Breast epithelium (tissue), 4 donors: ENCODE measurements at regions not wholly inside any gene's neighbourhood (a gene's known extent, or its start where the extent isn't known, plus 50 kb on each side); places are given as distances from the start of the nearest gene placed in this dataset.

Experiments
- DNase-seq, 2 donors: peaks; one replicate each; pipeline ENCODE4 v3.0.0-alpha.2; 2019; ENCODE audit warnings: low spot score in 2 of 2
- H3K27ac ChIP-seq, 2 donors: fragments of 200-600 bp; sonication (generic) in 1 of 2; one replicate each; pipeline ENCODE4 v1.5.1; 2016 to 2019; ENCODE audit warnings: mild to moderate bottlenecking in 1 of 2
- H3K27me3 ChIP-seq, 2 donors: fragments of 200-600 bp; sonication (generic) in 1 of 2; one replicate each; pipeline versions ENCODE4 v1.5.1 to v1.6.0; 2017 to 2019; ENCODE audit warnings: control low read depth in 1 of 2, mild to moderate bottlenecking in 1 of 2
- H3K36me3 ChIP-seq: fragments of 200-600 bp; one replicate; pipeline ENCODE4 v1.5.1; 2019
- H3K4me1 ChIP-seq, 2 donors: fragments of 200-600 bp; sonication (generic); one replicate each; pipeline ENCODE4 v1.5.1; 2016 to 2019; ENCODE audit warnings: control low read depth in 1 of 2
- H3K4me3 ChIP-seq, 3 donors: fragments of 200-600 bp; sonication (generic); 1 replicate in 2 of 3; 2 replicates in 1 of 3; pipeline ENCODE4 v1.5.1; 2016 to 2019; ENCODE audit warnings: mild to moderate bottlenecking in 3 of 3, moderate library complexity in 2 of 3
- H3K9me3 ChIP-seq, 2 donors: fragments of 200-600 bp; sonication (generic) in 1 of 2; one replicate each; pipeline ENCODE4 v1.5.1; 2016 to 2019; ENCODE audit warnings: control low read depth in 1 of 2
- POLR2A ChIP-seq: fragments of 450-650 bp; IDR thresholded peaks from one replicate; pipeline ENCODE4 v1.6.1; 2016; ENCODE audit warnings: antibody characterized with exemption, mild to moderate bottlenecking, moderate library complexity
- POLR2AphosphoS5 ChIP-seq, 3 donors: sonication (generic); formaldehyde crosslinking; IDR thresholded peaks; one replicate each; pipeline ENCODE4 v1.6.1; 2017; ENCODE audit warnings: antibody characterized with exemption in 3 of 3
- intact Hi-C: fragments of 100-400 bp; cut with DNase I; formaldehyde crosslinking; loops from one replicate; pipeline ENCODE4 v1.15.1; 2023; ENCODE audit warnings: low total_unique reads
- TF ChIP-seq, protein P1 (sequence below), 3 donors: fragments of 450-650 bp; IDR thresholded peaks; one replicate each; pipeline ENCODE4 v1.5.1; 2016 to 2017; ENCODE audit warnings: antibody characterized with exemption in 3 of 3, mild to moderate bottlenecking in 3 of 3, moderate library complexity in 3 of 3

DNA sequence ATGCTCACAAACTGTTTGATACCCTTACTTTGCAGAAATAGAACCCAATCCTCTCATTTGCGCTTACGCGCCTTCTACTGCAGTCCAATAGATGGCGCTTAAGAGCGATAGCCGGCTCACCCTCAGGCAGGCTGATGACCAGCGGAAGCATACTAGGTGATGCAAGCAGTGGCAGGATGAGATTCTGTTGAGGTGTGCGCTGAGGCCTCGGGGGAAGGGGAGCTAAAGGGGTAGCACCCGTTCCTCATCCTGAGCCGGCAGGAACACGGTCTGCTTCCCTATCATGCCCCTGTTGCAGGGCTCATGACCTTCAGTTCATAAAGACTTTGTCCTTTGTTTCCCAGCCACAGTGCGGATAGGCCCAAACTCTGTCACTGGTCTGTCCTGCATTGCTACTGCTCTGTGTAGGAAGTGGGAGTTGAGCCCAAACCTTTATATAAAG is 628.9 kb downstream of the TLL1 start:
- Histone ChIP-seq H3K4me1 (no peaks in the 10 kb centered on the region), H3K27ac (no peak overlapping the region), H3K27me3 (peaks cover 0 to 5% of the 10 kb centered on the region in 2 donors), H3K4me3 (no peak overlapping the region), H3K9me3 (no peaks in the 10 kb centered on the region), H3K36me3 (no peaks in the 10 kb centered on the region)
- TF ChIP-seq, protein P1, sequence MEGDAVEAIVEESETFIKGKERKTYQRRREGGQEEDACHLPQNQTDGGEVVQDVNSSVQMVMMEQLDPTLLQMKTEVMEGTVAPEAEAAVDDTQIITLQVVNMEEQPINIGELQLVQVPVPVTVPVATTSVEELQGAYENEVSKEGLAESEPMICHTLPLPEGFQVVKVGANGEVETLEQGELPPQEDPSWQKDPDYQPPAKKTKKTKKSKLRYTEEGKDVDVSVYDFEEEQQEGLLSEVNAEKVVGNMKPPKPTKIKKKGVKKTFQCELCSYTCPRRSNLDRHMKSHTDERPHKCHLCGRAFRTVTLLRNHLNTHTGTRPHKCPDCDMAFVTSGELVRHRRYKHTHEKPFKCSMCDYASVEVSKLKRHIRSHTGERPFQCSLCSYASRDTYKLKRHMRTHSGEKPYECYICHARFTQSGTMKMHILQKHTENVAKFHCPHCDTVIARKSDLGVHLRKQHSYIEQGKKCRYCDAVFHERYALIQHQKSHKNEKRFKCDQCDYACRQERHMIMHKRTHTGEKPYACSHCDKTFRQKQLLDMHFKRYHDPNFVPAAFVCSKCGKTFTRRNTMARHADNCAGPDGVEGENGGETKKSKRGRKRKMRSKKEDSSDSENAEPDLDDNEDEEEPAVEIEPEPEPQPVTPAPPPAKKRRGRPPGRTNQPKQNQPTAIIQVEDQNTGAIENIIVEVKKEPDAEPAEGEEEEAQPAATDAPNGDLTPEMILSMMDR (IDR thresholded peaks at IDR 0.05), result no peak
- TF ChIP-seq POLR2A (no peak), POLR2AphosphoS5 (IDR thresholded peaks at IDR 0.05) (no peak)
- intact Hi-C loops, result no loop called here
- no peak for DNase-seq

DNA sequence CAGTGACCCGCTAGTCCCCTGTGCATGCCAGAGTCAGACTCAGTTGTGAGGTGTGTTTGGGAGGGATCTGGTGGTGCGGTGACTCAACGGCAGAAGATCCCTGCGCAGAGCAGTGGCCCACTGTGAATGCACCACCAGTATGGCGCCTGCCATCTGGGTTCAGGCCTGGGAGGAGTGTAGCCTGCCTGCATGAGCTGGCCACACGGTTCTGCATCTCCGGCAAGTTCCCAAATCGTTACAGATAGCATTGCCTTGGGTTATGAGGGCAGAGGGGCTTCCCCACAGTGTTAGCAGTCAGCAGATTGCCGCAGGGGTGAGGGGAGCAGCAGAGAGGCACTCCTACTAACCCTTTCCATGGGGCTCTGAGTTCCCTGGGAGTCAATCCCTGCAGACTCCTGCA is 629.6 kb downstream of the TLL1 start:
- Histone ChIP-seq H3K4me1 (no peaks in the 10 kb centered on the region), H3K4me3 (no peak overlapping the region), H3K27me3 (peaks cover 0 to 5% of the 10 kb centered on the region in 2 donors), H3K27ac (no peak overlapping the region), H3K36me3 (no peaks in the 10 kb centered on the region), H3K9me3 (no peaks in the 10 kb centered on the region)
- no peak for DNase-seq
- intact Hi-C loops, result no loop called here
- TF ChIP-seq POLR2A, result no peak
- TF ChIP-seq POLR2AphosphoS5 (IDR thresholded peaks at IDR 0.05), result no peak
- TF ChIP-seq, protein P1 (IDR thresholded peaks at IDR 0.05), result no peak

DNA sequence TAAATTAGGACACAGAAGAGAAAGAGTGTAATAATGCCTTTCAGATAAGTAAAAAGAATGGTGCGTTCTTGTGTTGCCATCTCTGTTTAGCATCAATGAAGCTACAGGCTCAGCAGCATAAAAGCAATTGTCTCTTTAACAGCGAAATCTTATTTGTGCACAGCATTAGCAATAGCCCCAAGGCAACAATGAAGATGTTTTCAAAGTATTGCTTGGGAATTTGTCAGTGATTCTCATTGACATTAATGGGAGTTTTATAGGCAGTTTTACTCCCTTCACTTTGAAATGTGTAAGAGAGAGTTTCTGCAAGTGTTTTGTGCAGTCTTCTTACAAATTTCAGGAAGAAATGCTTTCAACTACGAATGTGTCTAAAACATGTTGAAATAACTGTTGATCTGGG is 633.0 kb downstream of the TLL1 start:
- H3K36me3 ChIP-seq, result no peaks in the 10 kb centered on the region
- no peaks in the 10 kb centered on the region for H3K27me3 ChIP-seq
- no peak overlapping the region for H3K27ac ChIP-seq
- no peaks in the 10 kb centered on the region for H3K9me3 ChIP-seq
- no peak overlapping the region for H3K4me3 ChIP-seq
- DNase-seq, result no peak
- H3K4me1 ChIP-seq, result no peaks in the 10 kb centered on the region
- TF ChIP-seq POLR2A, result no peak
- TF ChIP-seq, protein P1 (IDR thresholded peaks at IDR 0.05), result no peak
- no peak for TF ChIP-seq POLR2AphosphoS5 (IDR thresholded peaks at IDR 0.05)
- intact Hi-C loops, result no loop called here

DNA sequence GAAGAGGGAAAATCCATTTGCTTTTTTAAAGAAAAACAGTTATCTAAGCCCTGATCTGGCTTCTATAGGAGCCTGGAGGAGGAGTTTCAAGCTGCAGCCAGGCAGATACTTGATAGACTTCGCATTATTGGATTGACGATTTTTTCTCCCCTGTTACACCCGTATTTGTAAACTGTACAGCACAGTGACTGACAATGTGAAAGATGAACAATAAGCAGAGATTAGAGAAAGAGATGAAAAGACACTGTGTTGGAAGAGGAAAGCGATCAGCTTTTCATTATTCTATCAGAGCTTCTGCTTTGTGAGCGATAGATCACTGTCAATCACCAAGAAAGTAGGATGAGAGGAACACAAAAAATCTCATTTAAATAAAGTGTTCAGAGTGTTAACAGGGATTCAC is 639.2 kb downstream of the TLL1 start:
- TF ChIP-seq POLR2A (no peak), POLR2AphosphoS5 (IDR thresholded peaks at IDR 0.05) (no peak)
- TF ChIP-seq, protein P1 (IDR thresholded peaks at IDR 0.05), result no peak
- Histone ChIP-seq H3K27ac (no peak overlapping the region), H3K4me1 (no peaks in the 10 kb centered on the region), H3K4me3 (no peak overlapping the region), H3K9me3 (no peaks in the 10 kb centered on the region), H3K36me3 (no peaks in the 10 kb centered on the region), H3K27me3 (no peaks in the 10 kb centered on the region)
- DNase-seq, result no peak
- intact Hi-C loops, result no loop called here

DNA sequence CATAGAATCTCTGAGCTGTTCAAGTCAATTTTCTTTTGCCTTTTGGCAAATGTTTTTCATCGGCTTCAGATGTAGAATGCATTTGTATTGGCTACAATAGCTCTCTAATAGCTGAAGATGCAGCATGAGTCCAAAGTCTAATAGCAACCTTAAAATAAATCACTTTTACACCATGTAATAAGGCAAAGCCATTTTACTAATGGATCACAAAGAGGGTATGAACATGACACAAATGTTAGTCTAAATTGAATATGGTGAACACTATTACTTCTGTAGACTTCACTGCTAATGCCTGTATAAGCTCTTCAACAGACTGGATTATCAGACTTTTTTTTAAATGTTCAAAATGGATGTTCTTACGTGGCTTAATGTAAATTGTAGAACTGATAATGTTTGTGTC is 645.3 kb downstream of the TLL1 start:
- no peaks in the 10 kb centered on the region for H3K27me3 ChIP-seq
- TF ChIP-seq POLR2A, result no peak
- TF ChIP-seq, protein P1 (IDR thresholded peaks at IDR 0.05), result no peak
- no peak for TF ChIP-seq POLR2AphosphoS5 (IDR thresholded peaks at IDR 0.05)
- intact Hi-C loops, result no loop called here
- H3K4me3 ChIP-seq, result no peak overlapping the region
- H3K4me1 ChIP-seq, result no peaks in the 10 kb centered on the region
- no peak for DNase-seq
- no peaks in the 10 kb centered on the region for H3K36me3 ChIP-seq
- H3K27ac ChIP-seq, result no peak overlapping the region
- H3K9me3 ChIP-seq, result no peaks in the 10 kb centered on the region
